Muscle of leg (tissue), 3 donors: ENCODE measurements at regions not wholly inside any gene's neighbourhood (a gene's known extent, or its start where the extent isn't known, plus 50 kb on each side); places are given as distances from the start of the nearest gene placed in this dataset.

ENCODE experiments used
- DNase-seq: peaks from one replicate; pipeline ENCODE4 v3.0.0; 2013
- H3K27ac ChIP-seq: one replicate; pipeline ENCODE4 v1.5.1; 2013; ENCODE audit warnings: mild to moderate bottlenecking, low read length, control low read depth
- H3K27me3 ChIP-seq: one replicate; pipeline ENCODE4 v1.6.1; 2013; ENCODE audit warnings: low read length; ENCODE audit not compliant: control insufficient read depth, insufficient read depth
- H3K36me3 ChIP-seq: one replicate; pipeline ENCODE4 v1.6.1; 2013; ENCODE audit warnings: low read length; ENCODE audit not compliant: control insufficient read depth, insufficient read depth
- H3K4me1 ChIP-seq: one replicate; pipeline ENCODE4 v1.6.1; 2013; ENCODE audit warnings: low read length; ENCODE audit not compliant: control insufficient read depth, insufficient read depth
- H3K4me3 ChIP-seq: one replicate; pipeline ENCODE4 v1.5.1; 2013; ENCODE audit warnings: low read length, control low read depth
- H3K9me3 ChIP-seq: replicated peaks from 2 replicates; pipeline ENCODE4 v1.6.1; 2013; ENCODE audit warnings: low read depth, low read length; ENCODE audit not compliant: control insufficient read depth
- WGBS: methylation state at CpG from one replicate; pipeline ENCODE4 v1.1.5; 2013; ENCODE audit warnings: missing lambda C conversion rate; ENCODE audit not compliant: insufficient coverage; 5-methylcytosine and 5-hydroxymethylcytosine counted together

DNA sequence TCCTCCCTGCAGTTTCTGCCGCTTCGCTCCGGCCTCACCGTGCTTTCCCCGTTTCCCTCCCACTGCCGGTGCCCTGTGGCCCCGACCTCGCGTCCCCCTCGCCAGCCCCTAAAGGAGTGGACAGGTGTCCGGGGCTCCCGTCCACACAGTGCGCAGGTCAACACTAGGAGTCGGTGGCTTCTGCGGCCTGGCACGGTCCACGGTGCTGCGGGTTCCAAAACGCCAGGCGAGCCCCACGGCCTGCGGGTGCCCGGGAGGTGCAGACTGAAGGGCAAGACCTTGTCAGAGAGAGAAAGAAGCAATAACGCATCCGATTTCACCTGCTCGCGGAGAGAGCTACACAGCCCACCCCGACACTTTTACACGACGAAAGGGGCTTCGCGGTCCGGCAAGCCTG, 588.7 kb upstream of the SALL3 start:
- no peaks in the 10 kb centered on the region for H3K36me3 ChIP-seq
- 83% methylated on average over 33 of the region's 33 CpGs for WGBS

GRCh38 chr18:78393086-78393862, 586.3 kb upstream of the SALL3 start:
- Histone ChIP-seq H3K4me1 (no peaks in the 10 kb centered on the region), H3K9me3 (no peaks in the 10 kb centered on the region), H3K27me3 (peaks cover 9% of the 10 kb centered on the region), H3K36me3 (no peaks in the 10 kb centered on the region), H3K27ac (no peak overlapping the region), H3K4me3 (no peak overlapping the region)
- peak; percentile 63 for DNase-seq
- WGBS = no CpG with 5 or more reads among the region's 14 CpGs

More for the DNA sequence above, 588.7 kb upstream of the SALL3 start:
- Histone ChIP-seq H3K4me3 (no peak overlapping the region), H3K27ac (no peak overlapping the region), H3K9me3 (peaks cover 2% of the 10 kb centered on the region), H3K4me1 (no peaks in the 10 kb centered on the region), H3K27me3 (peaks cover 8% of the 10 kb centered on the region)
- DNase-seq = no peak

DNA sequence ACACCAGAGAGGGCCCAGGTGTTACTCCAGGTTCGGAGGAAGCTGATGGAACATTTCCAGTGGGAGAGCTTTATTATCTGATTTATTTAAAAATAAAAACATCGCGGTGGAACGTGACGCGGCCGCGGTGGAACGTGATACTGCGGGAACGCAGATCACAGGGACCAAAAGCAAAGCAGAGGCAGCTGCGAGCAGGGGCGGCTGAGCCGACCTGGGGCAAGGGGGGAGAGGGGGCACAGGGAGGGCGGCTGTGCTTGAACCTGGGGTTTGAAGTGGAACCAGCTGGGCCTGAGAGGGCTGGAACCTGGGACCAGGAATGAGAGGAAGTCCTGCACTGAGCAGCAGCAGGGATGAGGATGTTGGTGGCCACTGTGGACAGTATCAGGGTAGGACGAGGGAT, 583.5 kb upstream of the SALL3 start:
- no peak overlapping the region for H3K27ac ChIP-seq
- H3K9me3 ChIP-seq = no peaks in the 10 kb centered on the region
- 87% methylated on average over 16 of the region's 16 CpGs for WGBS
- H3K4me3 ChIP-seq = no peak overlapping the region
- no peaks in the 10 kb centered on the region for H3K36me3 ChIP-seq
- no peak for DNase-seq
- H3K4me1 ChIP-seq = no peaks in the 10 kb centered on the region
- peaks cover 10% of the 10 kb centered on the region for H3K27me3 ChIP-seq

DNA sequence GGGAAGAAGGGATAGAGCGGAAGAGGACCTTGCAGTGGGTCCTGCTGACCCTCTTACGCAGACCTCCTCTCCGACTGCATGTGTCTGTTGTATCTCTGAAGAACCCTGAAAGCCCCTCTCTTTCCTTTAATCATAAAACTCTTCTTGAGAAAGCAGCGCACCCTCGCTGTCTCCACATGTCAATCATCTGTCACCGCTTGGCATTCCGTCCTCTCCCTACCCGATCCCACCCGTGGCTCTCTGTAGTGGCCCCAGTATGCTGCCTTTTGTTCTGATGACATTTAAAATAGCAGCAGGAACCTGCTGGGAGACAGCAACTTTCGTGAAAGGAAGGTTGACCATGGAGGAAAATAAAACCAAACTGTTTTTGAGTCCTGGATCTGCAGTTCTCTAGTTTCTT, 582.9 kb upstream of the SALL3 start:
- H3K27ac ChIP-seq = no peak overlapping the region
- WGBS = 85% methylated on average over 9 of the region's 10 CpGs
- H3K4me1 ChIP-seq = no peaks in the 10 kb centered on the region
- H3K27me3 ChIP-seq = peaks cover 10% of the 10 kb centered on the region
- H3K9me3 ChIP-seq = no peaks in the 10 kb centered on the region
- DNase-seq = no peak
- no peaks in the 10 kb centered on the region for H3K36me3 ChIP-seq
- no peak overlapping the region for H3K4me3 ChIP-seq

GRCh38 chr18:78399992-78400503, 579.6 kb upstream of the SALL3 start:
- H3K27me3 ChIP-seq = peaks cover 10% of the 10 kb centered on the region
- 59% methylated on average over 17 of the region's 25 CpGs for WGBS

DNA sequence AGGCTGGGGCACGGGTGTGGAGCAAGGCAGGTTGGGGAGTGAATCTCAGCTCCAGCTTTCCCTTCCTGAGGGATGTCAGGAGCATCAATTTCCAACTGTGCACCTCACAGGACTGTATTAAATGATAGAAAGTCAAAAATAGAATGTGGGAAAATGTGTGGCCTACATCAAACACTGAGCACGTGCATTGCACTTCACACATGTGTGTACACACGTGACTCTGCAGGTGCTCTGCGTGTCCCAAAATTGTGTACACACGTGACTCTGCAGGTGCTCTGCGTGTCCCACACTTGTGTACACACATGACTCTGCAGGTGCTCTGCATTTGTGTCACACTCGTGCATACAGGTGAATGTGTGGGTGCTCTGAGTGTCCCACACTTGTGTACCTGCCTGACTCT, 577.2 kb upstream of the SALL3 start:
- no peak for DNase-seq
- Histone ChIP-seq H3K27ac (no peak overlapping the region), H3K4me1 (no peaks in the 10 kb centered on the region), H3K9me3 (no peaks in the 10 kb centered on the region), H3K27me3 (peaks cover 3% of the 10 kb centered on the region), H3K4me3 (no peak overlapping the region), H3K36me3 (no peaks in the 10 kb centered on the region)
- 78% methylated on average over 7 of the region's 7 CpGs for WGBS

More at GRCh38 chr18:78399992-78400503, 579.6 kb upstream of the SALL3 start:
- no peak overlapping the region for H3K4me3 ChIP-seq
- no peaks in the 10 kb centered on the region for H3K4me1 ChIP-seq
- no peak overlapping the region for H3K27ac ChIP-seq
- DNase-seq = no peak
- H3K9me3 ChIP-seq = no peaks in the 10 kb centered on the region
- no peaks in the 10 kb centered on the region for H3K36me3 ChIP-seq

GRCh38 chr18:78402966-78403365, 576.7 kb upstream of the SALL3 start:
- Histone ChIP-seq H3K27ac (no peak overlapping the region), H3K9me3 (no peaks in the 10 kb centered on the region), H3K27me3 (peaks cover 3% of the 10 kb centered on the region), H3K36me3 (no peaks in the 10 kb centered on the region), H3K4me3 (no peak overlapping the region), H3K4me1 (no peaks in the 10 kb centered on the region)
- 75% methylated on average over 6 of the region's 7 CpGs for WGBS
- no peak for DNase-seq

DNA sequence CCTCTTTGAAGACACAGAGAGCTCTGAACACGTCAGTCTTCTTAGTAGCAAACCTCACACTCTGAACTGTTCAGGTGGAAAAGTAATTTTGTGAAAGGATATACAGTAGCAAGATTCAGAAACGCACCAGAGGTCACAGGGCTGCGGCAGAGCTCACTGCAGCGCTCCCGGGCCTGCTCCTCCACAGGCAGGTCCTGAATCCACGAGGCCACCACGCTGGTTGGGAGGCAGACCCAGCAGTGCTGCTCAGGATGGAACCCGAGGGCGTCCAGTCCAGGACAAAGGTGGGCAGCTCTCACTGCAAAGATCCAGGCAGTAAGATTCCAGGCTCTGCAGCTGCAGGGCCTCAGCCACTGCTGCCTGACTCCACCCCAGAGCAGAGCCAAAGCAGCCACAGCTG, 576.2 kb upstream of the SALL3 start:
- Histone ChIP-seq H3K9me3 (no peaks in the 10 kb centered on the region), H3K27me3 (peaks cover 3% of the 10 kb centered on the region), H3K27ac (no peak overlapping the region), H3K4me3 (no peak overlapping the region), H3K36me3 (no peaks in the 10 kb centered on the region), H3K4me1 (no peaks in the 10 kb centered on the region)
- 63% methylated on average over 8 of the region's 9 CpGs for WGBS
- no peak for DNase-seq

DNA sequence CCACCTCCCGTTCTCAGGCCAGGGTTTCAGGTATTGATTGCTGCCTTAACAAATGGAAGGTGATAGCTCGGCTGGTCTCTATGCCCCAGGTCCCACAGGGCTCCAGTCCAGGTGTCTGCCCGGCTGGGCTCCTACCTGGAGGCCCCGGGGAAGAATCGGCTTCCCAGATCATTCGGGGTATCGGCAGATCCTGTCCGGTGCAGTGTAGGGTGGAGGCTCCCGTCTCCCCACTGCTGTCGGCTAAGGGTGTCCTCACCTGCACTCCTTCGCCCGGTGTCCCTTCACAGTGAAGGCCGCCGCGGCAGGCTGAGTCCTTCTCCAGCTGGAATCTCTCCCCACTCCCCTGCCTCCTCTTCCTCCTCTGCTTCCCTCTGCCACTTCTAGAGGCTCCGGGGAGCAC, 573.9 kb upstream of the SALL3 start:
- no peak for DNase-seq
- no peaks in the 10 kb centered on the region for H3K9me3 ChIP-seq
- H3K4me1 ChIP-seq = no peaks in the 10 kb centered on the region
- H3K27me3 ChIP-seq = no peaks in the 10 kb centered on the region
- no peaks in the 10 kb centered on the region for H3K36me3 ChIP-seq
- no peak overlapping the region for H3K4me3 ChIP-seq
- no peak overlapping the region for H3K27ac ChIP-seq
- WGBS = 86% methylated on average over 16 of the region's 16 CpGs

- DNase-seq = no peak
- no peaks in the 10 kb centered on the region for H3K4me1 ChIP-seq
- H3K9me3 ChIP-seq = no peaks in the 10 kb centered on the region
- no peak overlapping the region for H3K4me3 ChIP-seq
- no peaks in the 10 kb centered on the region for H3K27me3 ChIP-seq
- H3K36me3 ChIP-seq = no peaks in the 10 kb centered on the region
- H3K27ac ChIP-seq = no peak overlapping the region
- WGBS = 82% methylated on average over 12 of the region's 16 CpGs
Measured at GRCh38 chr18:78406743-78407465, 572.7 kb upstream of the SALL3 start.
